ENCODE measurements at regions not wholly inside any gene's neighbourhood (a gene's known extent, or its start where the extent isn't known, plus 50 kb on each side); places are given as distances from the start of the nearest gene placed in this dataset.

- no peaks in the 10 kb centered on the region for H3K79me2 ChIP-seq (ENCODE audit: insufficient read depth, low read length)
- H3K36me3 ChIP-seq (ENCODE audit: insufficient read depth, low read length), result no peaks in the 10 kb centered on the region
- no peak overlapping the region for H3K4me2 ChIP-seq (ENCODE audit: insufficient read depth, low read length)
- no peaks in the 10 kb centered on the region for H3K9me3 ChIP-seq (ENCODE audit: low read depth, low read length)
- H4K20me1 ChIP-seq (ENCODE audit: insufficient read depth, low read length), result no peaks in the 10 kb centered on the region
- no peak for TF ChIP-seq CTCF (IDR thresholded peaks at IDR 0.05; ENCODE audit: extremely low read depth, low read depth, low read length)
- no peaks in the 10 kb centered on the region for H3K27me3 ChIP-seq (ENCODE audit: insufficient read depth, low read length)
- DNase-seq (ENCODE audit: insufficient read length, low spot score, missing footprints), result no peak
- no peak overlapping the region for H3K4me3 ChIP-seq (ENCODE audit: insufficient read depth, low read length)
- H2AFZ ChIP-seq (ENCODE audit: low read length), result no peak overlapping the region
- H3K27ac ChIP-seq (ENCODE audit: low read depth, low read length), result peak overlapping the region; percentile 84
- peaks cover 30% of the 10 kb centered on the region for H3K4me1 ChIP-seq (ENCODE audit: insufficient read depth, low read length)
These were observed 65.4 kb upstream of the TNS3 start for GRCh38 chr7:47647181-47647917.

DNA sequence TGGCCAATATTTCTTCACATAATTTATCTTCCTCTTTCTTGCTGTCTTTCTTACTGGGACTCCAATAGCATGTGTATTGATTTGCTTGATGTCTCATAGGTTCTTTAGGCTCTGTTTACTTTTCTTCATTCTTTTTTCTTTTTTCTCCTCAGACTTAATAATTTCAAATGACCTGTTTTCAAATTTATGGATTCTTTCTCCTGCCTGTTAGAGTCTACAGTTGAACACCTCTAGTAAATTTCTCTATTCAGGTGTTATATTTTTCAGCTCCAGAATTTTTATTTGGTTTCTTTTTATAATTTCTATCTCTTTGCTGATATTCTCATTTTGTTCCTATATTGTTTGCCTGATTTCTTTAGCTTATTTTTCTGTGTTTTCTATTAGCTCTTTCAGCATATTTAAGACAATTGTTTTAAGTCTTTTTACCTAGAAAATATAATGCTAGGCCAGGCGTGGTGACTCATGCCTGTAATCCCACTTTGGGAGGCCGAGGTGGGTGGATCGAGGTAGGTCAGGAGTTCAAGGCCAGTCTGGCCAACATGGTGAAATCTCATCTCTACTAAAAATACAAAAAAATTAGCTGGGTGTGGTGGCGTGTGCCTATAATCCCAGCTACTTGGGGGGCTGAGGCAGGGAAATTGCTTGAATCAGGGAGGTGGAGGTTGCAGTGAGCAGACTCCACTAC is 61.9 kb upstream of the TNS3 start:
- Histone ChIP-seq H3K9me3 (ENCODE audit: low read depth, low read length) (no peaks in the 10 kb centered on the region), H3K79me2 (ENCODE audit: insufficient read depth, low read length) (no peaks in the 10 kb centered on the region), H3K27me3 (ENCODE audit: insufficient read depth, low read length) (no peaks in the 10 kb centered on the region), H4K20me1 (ENCODE audit: insufficient read depth, low read length) (no peaks in the 10 kb centered on the region), H3K4me2 (ENCODE audit: insufficient read depth, low read length) (no peak overlapping the region), H2AFZ (ENCODE audit: low read length) (no peak overlapping the region), H3K4me1 (ENCODE audit: insufficient read depth, low read length) (peaks cover 23% of the 10 kb centered on the region), H3K36me3 (ENCODE audit: insufficient read depth, low read length) (no peaks in the 10 kb centered on the region), H3K4me3 (ENCODE audit: insufficient read depth, low read length) (no peak overlapping the region), H3K27ac (ENCODE audit: low read depth, low read length) (no peak overlapping the region)
- no peak for TF ChIP-seq CTCF (IDR thresholded peaks at IDR 0.05; ENCODE audit: extremely low read depth, low read depth, low read length)
- DNase-seq (ENCODE audit: insufficient read length, low spot score, missing footprints), result no peak

GRCh38 chr7:47640265-47640664 is 58.4 kb upstream of the TNS3 start:
- Histone ChIP-seq H3K4me2 (ENCODE audit: insufficient read depth, low read length) (no peak overlapping the region), H3K4me1 (ENCODE audit: insufficient read depth, low read length) (peaks cover 32% of the 10 kb centered on the region), H3K27me3 (ENCODE audit: insufficient read depth, low read length) (no peaks in the 10 kb centered on the region), H3K9me3 (ENCODE audit: low read depth, low read length) (no peaks in the 10 kb centered on the region), H4K20me1 (ENCODE audit: insufficient read depth, low read length) (no peaks in the 10 kb centered on the region), H3K36me3 (ENCODE audit: insufficient read depth, low read length) (no peaks in the 10 kb centered on the region), H3K27ac (ENCODE audit: low read depth, low read length) (peak overlapping the region; percentile 53), H3K79me2 (ENCODE audit: insufficient read depth, low read length) (no peaks in the 10 kb centered on the region), H2AFZ (ENCODE audit: low read length) (no peak overlapping the region), H3K4me3 (ENCODE audit: insufficient read depth, low read length) (no peak overlapping the region)
- DNase-seq (ENCODE audit: insufficient read length, low spot score, missing footprints), result no peak
- no peak for TF ChIP-seq CTCF (IDR thresholded peaks at IDR 0.05; ENCODE audit: extremely low read depth, low read depth, low read length)

DNA sequence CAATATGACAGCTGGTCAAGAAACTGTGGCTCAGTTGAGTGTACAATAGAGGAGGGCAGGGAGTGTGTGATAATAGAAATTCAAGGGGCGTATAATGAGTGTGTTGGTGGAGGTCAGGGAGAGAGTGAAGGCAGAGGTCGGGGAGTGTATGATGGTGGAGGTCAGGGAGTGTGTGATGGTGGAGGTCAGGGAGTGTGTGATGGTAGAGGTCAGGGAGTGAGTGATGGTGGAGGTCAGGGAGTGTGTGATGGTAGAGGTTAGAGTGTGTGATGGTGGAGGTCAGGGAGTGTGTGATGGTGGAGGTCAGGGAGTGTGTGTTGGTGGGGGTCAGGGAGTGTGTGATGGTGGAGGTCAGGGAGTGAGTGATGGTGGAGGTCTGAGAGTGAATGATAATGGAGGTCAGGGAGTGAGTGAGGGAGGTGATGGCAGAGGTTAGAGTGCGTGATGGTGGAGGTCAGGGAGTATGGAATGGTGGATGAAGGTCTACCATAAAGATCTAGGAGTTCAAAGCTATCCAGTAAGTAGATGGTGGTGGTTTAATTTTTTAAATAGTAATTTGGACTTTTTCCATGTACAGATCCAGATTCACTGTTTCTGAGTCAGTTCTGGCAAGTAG is 57.7 kb upstream of the TNS3 start:
- H3K27me3 ChIP-seq (ENCODE audit: insufficient read depth, low read length), result no peaks in the 10 kb centered on the region
- no peaks in the 10 kb centered on the region for H3K36me3 ChIP-seq (ENCODE audit: insufficient read depth, low read length)
- no peaks in the 10 kb centered on the region for H3K79me2 ChIP-seq (ENCODE audit: insufficient read depth, low read length)
- H4K20me1 ChIP-seq (ENCODE audit: insufficient read depth, low read length), result no peaks in the 10 kb centered on the region
- no peak for TF ChIP-seq CTCF (IDR thresholded peaks at IDR 0.05; ENCODE audit: extremely low read depth, low read depth, low read length)
- H3K4me3 ChIP-seq (ENCODE audit: insufficient read depth, low read length), result no peak overlapping the region
- DNase-seq (ENCODE audit: insufficient read length, low spot score, missing footprints), result no peak
- no peak overlapping the region for H2AFZ ChIP-seq (ENCODE audit: low read length)
- no peak overlapping the region for H3K4me2 ChIP-seq (ENCODE audit: insufficient read depth, low read length)
- H3K9me3 ChIP-seq (ENCODE audit: low read depth, low read length), result no peaks in the 10 kb centered on the region
- H3K4me1 ChIP-seq (ENCODE audit: insufficient read depth, low read length), result peaks cover 39% of the 10 kb centered on the region
- peak overlapping the region; percentile 53 for H3K27ac ChIP-seq (ENCODE audit: low read depth, low read length)

Measured in osteoblast (primary cell).